ENCODE measurements at regions not wholly inside any gene's neighbourhood (a gene's known extent, or its start where the extent isn't known, plus 50 kb on each side); places are given as distances from the start of the nearest gene placed in this dataset.
"Not testable (repeated sequence)": the region's sequence is repeated elsewhere in the genome, so short reads cannot be mapped to it uniquely, and the experiment has no call there.

GRCh38 chr17:70658840-70659239, 489.5 kb downstream of the KCNJ2 start:
- no peak for DNase-seq

DNA sequence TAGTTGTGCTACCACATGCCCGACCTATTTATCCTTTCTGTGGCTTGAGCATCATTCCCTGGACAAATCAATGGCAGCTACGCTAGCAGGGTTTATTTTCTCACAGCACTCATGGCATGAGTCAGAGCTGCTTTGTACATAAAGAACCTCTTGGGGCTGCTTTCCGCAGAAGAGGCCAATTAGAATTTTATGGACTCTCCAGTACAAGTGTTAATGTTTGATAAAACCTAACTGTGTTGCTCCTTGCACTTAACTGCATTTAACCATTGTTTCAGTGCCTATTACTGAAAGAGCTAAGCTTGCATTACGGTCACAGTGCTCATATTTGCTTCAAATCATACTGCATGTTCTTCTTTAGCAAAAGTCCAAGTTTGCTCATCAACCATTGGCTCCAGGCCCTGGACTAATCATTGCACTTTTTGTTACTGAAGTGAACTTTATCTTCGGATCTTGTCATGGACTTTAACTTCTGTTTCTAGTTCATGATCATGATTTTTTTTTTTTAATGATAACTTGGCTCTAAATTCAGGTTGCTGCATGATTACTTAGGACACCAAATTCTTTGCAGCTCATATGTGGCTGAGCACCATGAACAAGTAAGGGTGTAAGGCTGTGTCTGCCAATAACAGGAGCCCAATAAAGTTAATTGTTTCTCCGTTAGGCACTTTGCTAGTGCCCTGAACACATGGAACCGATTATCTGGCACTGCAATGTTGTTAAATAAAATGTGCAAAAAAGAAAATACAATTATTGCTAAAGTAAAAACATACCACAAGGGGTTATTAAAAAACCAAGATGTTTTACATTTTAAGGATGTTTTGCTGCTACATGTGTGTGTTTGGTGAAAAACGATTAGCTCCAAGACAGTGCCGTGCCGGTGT, 492.2 kb downstream of the KCNJ2 start:
- DNase-seq = no peak

- no peak for DNase-seq
Measured at GRCh38 chr17:70668276-70668937, 499.1 kb downstream of the KCNJ2 start.

DNA sequence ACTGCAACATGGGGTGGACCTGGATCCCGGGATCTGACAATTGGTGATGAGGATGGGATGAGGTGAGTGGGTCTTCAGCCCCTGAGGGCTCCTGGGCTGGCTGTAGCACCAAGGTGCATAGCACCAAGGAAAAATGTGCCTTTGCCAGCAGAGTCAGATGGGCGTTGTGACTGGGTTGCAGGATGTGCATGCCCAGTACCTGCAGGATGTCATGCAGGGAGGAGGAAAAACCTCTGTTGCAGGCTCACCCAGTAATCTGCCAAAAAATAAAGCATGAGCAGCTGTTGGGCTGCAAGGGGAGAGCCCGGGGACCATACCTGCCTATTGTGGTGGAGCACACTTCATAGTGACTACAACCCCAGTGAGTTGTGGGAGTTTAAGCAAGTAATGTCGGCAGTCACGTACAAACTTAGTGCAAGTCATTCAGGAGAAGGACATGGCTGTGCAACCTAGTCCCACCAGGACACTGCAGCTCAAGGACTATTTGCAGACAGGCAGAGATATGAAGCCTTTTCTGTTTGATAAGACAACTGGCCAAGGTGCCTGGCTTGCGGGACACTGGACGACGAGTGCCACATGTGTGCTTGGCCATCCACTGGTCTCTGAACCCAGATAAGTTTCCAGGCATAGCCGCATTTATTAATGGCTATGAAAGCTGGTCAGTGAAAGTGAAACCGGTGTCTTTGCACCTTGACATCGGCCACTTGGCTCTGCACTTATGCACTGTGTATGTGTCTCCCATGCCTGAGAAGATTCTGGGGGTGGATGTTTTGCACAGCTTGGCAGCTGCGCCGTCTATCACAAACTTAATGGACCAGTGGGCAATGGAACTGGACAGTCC, 499.8 kb downstream of the KCNJ2 start:
- no peak for DNase-seq

DNA sequence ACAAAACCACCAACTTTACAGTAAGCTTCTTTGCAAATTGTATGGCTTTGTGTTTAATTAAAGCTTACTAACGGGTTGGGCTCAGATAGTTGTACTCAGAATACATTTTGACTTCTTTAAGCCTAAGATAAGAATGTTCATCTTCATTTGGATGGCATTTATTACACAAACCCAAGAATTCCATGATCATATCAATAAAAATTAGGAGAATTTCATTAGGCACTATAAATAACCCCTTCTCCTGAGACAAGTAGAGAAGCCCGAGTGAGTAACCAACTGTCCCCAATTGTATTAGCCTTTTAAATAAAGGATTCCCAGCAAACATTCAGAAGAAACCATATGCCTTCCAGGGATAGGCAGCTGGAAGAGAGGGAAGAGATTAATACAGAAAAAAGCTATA, 504.7 kb downstream of the KCNJ2 start:
- DNase-seq = no peak

- no peak for DNase-seq
Measured at GRCh38 chr17:70675070-70675590, 505.8 kb downstream of the KCNJ2 start.

DNA sequence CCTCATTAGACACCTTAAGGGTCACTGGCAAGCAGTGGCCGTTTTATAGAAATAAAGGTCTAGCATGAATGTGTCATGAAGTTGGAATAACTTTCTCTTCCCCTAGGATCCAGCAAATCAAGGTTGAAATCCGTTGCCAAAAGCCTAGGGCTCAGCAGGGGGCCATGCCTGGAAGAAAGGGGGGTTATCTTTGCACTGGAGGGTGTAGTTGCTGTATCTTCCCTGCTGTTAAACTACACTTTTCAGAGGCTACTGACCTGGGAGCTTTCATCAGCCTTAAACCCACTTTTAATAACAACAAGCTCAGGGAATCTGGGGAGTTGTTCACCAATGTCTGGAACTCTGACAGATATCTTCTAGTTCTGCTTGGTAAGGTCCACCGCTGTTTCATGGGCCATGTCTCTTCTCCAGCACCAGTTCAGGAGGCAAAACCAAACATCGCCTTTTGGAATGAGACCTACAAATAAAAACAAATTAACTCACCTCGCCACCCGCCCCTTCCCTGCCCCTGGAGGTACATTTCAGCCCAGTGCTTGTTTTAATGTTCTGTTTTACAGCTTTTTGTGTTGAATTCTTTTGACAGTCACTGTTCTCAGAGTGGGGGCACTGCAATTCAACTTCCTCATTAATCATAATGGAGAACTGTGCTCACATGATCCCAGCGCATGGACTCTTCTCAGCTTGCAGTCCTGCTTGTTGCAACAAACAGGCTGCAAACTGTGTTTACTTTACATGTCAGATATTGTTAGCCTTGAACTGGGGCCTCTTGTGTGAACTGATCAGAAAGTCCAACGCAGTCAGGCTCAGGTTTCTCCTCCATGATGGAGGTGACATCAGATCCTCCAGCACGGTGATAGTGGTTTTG, 508.7 kb downstream of the KCNJ2 start:
- no peak for DNase-seq

GRCh38 chr17:70678889-70679288, 509.6 kb downstream of the KCNJ2 start:
- no peak for DNase-seq

DNA sequence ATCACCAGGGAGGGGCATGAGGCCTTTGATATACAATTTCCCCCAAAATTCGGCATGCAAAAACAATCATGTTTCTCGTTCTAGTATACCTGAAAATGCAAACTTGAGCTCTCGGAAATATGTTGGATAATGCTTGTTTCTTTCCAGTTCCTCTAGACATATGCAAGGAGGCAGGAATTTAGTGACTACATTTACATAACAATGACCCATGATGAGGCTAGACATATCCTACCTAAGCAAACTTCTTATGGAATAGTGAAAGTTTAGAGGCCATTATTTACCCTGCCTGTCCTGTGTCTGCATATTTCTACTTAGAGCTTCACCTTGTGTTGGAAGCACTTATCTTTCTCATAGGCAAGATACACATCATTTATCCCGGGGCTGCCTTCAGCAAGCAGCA, 514.6 kb downstream of the KCNJ2 start:
- no peak for DNase-seq

- no peak for DNase-seq
Measured at GRCh38 chr17:70687421-70687820, 518.1 kb downstream of the KCNJ2 start.

- no peak for DNase-seq
Measured at GRCh38 chr17:70691150-70691549, 521.8 kb downstream of the KCNJ2 start.

DNA sequence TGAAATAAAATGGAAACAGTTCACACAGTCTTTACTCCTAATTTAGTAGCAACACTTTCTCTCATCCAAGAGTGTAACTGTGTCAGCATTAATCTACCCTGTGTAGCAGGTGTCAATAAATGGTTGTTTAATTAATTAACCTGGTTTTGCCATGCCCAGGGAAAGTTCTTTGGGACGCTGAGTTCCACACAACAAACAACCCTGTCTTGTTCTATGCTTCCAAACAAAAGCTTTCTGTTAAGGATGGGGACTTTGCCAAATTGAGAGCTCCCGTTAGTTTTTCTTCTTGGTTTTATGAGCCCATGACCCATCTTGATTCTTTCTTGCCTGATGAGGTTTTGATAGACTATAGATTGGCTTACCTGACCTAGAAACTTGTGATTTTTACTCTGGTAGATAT, 530.1 kb downstream of the KCNJ2 start:
- DNase-seq = no peak

DNA sequence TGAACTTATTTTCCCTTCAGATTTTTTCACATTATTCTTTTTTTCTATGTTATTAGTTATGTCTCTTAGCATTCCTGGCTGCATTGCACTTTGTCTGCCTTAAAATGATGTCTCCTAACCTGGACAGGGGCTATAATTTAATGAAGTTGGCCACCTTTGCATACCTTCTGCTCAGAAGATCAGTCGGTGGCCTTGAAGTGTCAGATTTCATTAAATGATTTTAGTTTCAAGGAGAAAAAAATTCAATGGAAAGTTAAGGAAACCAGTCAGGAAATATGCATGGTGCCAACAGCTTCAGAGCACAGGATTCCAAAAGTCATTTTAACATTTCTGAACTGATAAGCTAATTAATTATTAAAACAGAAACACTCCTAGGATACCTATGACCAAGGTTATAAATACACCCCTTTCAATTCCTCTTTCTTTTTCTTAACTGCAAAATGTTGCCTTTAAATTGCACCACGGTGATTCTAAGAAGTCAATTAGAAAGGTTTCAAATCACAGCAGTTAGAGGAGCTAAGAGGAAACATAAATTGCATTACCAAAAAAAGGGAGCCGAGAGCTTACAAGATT, 533.4 kb downstream of the KCNJ2 start:
- DNase-seq = no peak

- DNase-seq = no peak
Measured at GRCh38 chr17:70709596-70709995, 540.3 kb downstream of the KCNJ2 start.

GRCh38 chr17:70713694-70714093, 544.4 kb downstream of the KCNJ2 start:
- no peak for DNase-seq

DNA sequence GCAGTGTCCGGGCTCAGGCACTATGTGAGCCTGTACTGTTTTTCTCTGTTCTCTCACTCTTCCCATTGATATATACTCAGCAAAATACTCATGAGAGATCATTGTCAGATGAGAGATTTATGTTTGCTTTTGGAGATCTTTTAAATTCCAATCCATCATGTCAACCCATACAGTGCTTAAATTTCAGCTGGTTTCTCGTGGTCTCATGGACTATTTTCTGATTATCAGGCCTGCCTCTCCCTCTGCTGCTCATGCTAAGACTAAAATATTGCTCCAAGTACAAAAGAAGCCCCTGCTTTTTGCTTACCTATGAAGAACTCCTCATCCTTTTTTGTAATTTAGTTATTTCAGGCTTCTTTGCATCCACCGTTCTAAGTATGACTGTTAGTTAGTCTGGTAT, 547.2 kb downstream of the KCNJ2 start:
- DNase-seq = no peak

GRCh38 chr17:70717042-70717441, 547.7 kb downstream of the KCNJ2 start:
- DNase-seq = no peak

DNA sequence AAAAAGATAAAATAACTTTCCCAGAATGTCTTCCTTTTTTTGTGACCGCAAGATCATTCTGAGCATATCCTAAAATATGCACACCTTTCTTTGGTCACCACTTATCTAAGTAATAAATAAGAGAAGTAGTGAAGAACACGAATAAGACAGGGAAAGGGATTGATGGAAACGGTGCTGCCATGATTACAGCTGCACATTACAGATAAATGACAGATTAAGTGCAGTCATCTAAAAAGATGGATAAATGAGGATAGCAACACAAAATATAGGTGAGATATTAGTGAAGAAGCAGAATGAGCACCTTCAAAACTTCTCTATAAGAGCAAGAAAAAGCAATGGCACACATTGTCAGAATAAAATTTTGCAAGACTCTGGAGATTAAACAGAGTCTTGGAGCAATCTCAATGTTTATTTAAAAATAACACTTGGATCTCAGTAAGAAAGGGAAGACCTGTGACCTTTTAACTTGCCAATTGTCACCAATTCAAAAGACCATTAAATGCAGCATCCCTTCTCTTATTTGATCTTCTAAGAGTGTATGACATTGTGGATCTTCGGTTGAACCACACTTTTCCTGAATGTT, 567.1 kb downstream of the KCNJ2 start:
- no peak for DNase-seq

GRCh38 chr17:70739065-70739464, 569.7 kb downstream of the KCNJ2 start:
- DNase-seq = no peak

DNA sequence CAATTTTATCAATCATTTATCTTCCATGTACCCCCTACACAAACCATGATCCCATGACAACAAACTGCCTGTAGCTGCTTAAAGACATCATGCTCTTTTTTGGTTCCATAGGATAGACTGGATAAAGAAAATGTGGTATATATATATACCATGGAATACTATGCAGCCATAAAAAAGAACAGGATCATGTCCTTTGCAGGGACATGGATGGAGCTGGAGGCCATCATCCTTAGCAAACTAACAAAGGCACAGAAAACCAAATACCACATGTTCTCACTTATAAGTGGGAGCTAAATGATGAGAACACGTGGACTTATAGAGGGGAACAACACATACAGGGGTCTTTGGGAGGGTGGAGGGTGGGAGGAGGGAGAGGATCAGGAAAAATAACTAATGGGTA, 577.2 kb downstream of the KCNJ2 start:
- not testable (repeated sequence) for DNase-seq

DNA sequence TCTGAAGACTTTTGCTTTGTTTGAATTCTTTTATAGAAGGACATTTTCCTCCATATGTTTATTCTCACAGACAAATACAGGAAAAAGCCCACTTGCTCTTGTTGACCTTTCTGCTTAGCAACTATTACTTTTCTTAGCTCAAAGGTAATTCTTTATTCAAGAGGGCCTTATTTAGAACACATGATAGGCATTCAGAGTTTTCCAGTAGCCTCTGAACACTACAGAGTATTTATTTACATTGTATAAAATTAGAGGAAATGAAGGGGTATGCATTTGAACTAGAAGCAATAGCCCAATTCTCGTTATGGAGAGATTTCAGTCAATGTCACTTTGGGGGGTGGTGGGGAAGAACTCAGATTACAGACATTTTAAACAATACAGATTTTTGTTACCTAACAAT, 581.7 kb downstream of the KCNJ2 start:
- DNase-seq = no peak

- DNase-seq = not testable (repeated sequence)
Measured at GRCh38 chr17:70752461-70752860, 583.1 kb downstream of the KCNJ2 start.

Data from stimulated activated CD4-positive, alpha-beta T cell treated with anti-CD3 and anti-CD28 coated beads, Interleukin-2, amount 100 ng/mL, for 48 hours (primary cell).